ENCODE measurements at regions not wholly inside any gene's neighbourhood (a gene's known extent, or its start where the extent isn't known, plus 50 kb on each side); places are given as distances from the start of the nearest gene placed in this dataset.

DNA sequence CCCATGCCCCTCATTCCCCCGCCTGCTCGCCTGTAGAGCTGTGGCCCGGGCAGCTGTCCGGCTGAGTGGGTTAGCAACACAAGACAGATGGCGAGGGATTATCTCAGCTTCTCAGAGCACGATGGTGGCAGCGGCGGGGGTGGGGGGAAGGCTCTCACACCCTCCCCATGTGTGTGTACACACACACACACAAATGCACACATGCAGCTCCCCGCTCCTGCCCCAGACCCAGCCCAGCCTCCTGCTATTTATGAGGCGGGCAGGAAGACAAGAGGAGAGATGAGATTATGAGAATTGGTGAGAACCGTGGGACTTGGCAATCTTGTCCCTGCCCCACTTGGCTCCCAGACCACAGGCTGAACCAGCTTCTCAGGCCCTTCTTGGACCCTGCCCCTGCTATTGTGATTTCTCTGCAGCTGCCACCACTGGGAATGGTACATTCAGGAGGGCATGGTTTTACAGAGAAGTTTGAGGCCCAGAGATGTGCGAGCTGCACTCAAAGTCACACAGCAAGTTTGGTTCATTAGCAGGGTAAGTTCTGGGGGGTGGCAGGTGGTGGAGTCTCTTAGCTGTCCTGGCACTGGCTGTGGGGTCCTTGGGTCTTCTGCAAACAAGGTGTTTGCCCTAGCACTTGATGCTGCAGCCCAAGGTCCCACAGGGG, 51.0 kb upstream of the PSD2 start:
- no peak for TF ChIP-seq POLR2A (IDR thresholded peaks at IDR 0.05)
- TF ChIP-seq, protein P1, sequence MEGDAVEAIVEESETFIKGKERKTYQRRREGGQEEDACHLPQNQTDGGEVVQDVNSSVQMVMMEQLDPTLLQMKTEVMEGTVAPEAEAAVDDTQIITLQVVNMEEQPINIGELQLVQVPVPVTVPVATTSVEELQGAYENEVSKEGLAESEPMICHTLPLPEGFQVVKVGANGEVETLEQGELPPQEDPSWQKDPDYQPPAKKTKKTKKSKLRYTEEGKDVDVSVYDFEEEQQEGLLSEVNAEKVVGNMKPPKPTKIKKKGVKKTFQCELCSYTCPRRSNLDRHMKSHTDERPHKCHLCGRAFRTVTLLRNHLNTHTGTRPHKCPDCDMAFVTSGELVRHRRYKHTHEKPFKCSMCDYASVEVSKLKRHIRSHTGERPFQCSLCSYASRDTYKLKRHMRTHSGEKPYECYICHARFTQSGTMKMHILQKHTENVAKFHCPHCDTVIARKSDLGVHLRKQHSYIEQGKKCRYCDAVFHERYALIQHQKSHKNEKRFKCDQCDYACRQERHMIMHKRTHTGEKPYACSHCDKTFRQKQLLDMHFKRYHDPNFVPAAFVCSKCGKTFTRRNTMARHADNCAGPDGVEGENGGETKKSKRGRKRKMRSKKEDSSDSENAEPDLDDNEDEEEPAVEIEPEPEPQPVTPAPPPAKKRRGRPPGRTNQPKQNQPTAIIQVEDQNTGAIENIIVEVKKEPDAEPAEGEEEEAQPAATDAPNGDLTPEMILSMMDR (IDR thresholded peaks at IDR 0.05) = no peak
